Vagina (tissue), 2 donors: ENCODE measurements at regions not wholly inside any gene's neighbourhood (a gene's known extent, or its start where the extent isn't known, plus 50 kb on each side); places are given as distances from the start of the nearest gene placed in this dataset.

Experiments used
- DNase-seq, 2 donors: peaks; one replicate each; pipeline ENCODE4 v3.0.0-alpha.2; 2017; ENCODE audit errors: extremely low spot score in 2 of 2
- H3K27ac ChIP-seq: fragments of 200-600 bp; sonication (generic); one replicate; pipeline ENCODE4 v1.5.1; 2019
- H3K27me3 ChIP-seq: fragments of 200-600 bp; sonication (generic); one replicate; pipeline ENCODE4 v1.5.1; 2019
- H3K36me3 ChIP-seq, 2 donors: fragments of 200-600 bp; sonication (generic); one replicate each; pipeline ENCODE4 v1.5.1; 2017 to 2019
- H3K4me1 ChIP-seq: fragments of 200-600 bp; sonication (generic); one replicate; pipeline ENCODE4 v1.5.1; 2019
- H3K4me3 ChIP-seq, 2 donors: fragments of 200-600 bp; sonication (generic); 1 replicate in 1 of 2; 2 replicates in 1 of 2; pipeline ENCODE4 v1.5.1; 2016 to 2019
- H3K9me3 ChIP-seq: fragments of 200-600 bp; sonication (generic); one replicate; pipeline ENCODE4 v1.5.1; 2019
- POLR2A ChIP-seq, 2 donors: fragments of 450-650 bp; IDR thresholded peaks; one replicate each; pipeline ENCODE4 v1.6.1; 2017; ENCODE audit warnings: antibody characterized with exemption in 2 of 2, mild to moderate bottlenecking in 2 of 2, moderate library complexity in 2 of 2
- POLR2AphosphoS5 ChIP-seq, 2 donors: sonication (generic); formaldehyde crosslinking; IDR thresholded peaks; one replicate each; pipeline ENCODE4 v1.9.0; 2017; ENCODE audit warnings: antibody characterized with exemption in 2 of 2, mild to moderate bottlenecking in 2 of 2, low read depth in 1 of 2; ENCODE audit not compliant: insufficient read depth in 1 of 2
- intact Hi-C: fragments of 100-400 bp; cut with DNase I; formaldehyde crosslinking; loops from one replicate; pipeline ENCODE4 v1.15.1; 2023
- TF ChIP-seq, protein P1 (sequence below), 3 experiments: fragments of 450-650 bp in 2 of 3; fragments of 200-600 bp in 1 of 3; sonication (generic) in 1 of 3; IDR thresholded peaks; one replicate each; pipeline ENCODE4 v1.5.1; 2017 to 2019; ENCODE audit warnings: antibody characterized with exemption in 3 of 3, mild to moderate bottlenecking in 2 of 3, moderate library complexity in 2 of 3

DNA sequence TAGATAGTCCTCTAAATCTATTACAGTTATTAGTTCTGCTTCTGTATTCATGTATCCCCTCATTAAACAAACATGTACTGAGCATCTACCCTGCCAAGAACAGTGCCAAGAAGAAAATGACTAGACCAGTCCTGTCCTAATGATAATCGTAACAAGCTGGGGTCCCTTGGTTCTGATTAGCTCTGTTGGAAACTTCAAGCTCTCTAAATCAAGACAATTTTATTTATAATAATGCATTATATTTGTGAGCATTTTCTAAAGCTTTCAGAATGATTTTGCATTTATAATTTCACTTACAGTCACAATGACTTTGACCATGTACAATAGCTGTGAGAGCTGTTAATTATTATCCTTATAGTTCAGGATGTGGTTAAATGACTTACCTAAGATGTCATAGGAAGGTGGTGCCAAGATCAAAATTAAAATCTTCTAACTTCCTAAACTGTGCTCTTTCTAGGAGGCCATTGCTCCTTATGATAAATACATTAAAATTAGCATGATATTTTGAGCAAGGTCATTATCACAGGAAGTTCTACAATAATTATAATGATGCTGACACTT, 336.5 kb upstream of the SLC39A10 start:
- TF ChIP-seq, protein P1, sequence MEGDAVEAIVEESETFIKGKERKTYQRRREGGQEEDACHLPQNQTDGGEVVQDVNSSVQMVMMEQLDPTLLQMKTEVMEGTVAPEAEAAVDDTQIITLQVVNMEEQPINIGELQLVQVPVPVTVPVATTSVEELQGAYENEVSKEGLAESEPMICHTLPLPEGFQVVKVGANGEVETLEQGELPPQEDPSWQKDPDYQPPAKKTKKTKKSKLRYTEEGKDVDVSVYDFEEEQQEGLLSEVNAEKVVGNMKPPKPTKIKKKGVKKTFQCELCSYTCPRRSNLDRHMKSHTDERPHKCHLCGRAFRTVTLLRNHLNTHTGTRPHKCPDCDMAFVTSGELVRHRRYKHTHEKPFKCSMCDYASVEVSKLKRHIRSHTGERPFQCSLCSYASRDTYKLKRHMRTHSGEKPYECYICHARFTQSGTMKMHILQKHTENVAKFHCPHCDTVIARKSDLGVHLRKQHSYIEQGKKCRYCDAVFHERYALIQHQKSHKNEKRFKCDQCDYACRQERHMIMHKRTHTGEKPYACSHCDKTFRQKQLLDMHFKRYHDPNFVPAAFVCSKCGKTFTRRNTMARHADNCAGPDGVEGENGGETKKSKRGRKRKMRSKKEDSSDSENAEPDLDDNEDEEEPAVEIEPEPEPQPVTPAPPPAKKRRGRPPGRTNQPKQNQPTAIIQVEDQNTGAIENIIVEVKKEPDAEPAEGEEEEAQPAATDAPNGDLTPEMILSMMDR (IDR thresholded peaks at IDR 0.05): no peak
- no peak for TF ChIP-seq POLR2A (IDR thresholded peaks at IDR 0.05)
- TF ChIP-seq POLR2AphosphoS5 (IDR thresholded peaks at IDR 0.05; ENCODE audit: insufficient read depth in 1 of 2, low read depth in 1 of 2): no peak
- intact Hi-C loops: no loop called here

GRCh38 chr2:195319548-195320412, 337.2 kb upstream of the SLC39A10 start:
- no peak for DNase-seq
- no peaks in the 10 kb centered on the region for H3K36me3 ChIP-seq
- no peaks in the 10 kb centered on the region for H3K9me3 ChIP-seq
- no peak for TF ChIP-seq POLR2AphosphoS5 (IDR thresholded peaks at IDR 0.05; ENCODE audit: insufficient read depth in 1 of 2, low read depth in 1 of 2)
- TF ChIP-seq, protein P1 (IDR thresholded peaks at IDR 0.05): no peak
- no peak for TF ChIP-seq POLR2A (IDR thresholded peaks at IDR 0.05)
- no peak overlapping the region for H3K4me3 ChIP-seq
- H3K27ac ChIP-seq: no peak overlapping the region
- no peaks in the 10 kb centered on the region for H3K27me3 ChIP-seq
- no peaks in the 10 kb centered on the region for H3K4me1 ChIP-seq
- intact Hi-C loops: no loop called here

More for the DNA sequence above, 336.5 kb upstream of the SLC39A10 start:
- Histone ChIP-seq H3K4me1 (no peaks in the 10 kb centered on the region), H3K9me3 (no peaks in the 10 kb centered on the region), H3K4me3 (no peak overlapping the region), H3K27ac (no peak overlapping the region), H3K36me3 (no peaks in the 10 kb centered on the region), H3K27me3 (no peaks in the 10 kb centered on the region)
- no peak for DNase-seq

GRCh38 chr2:195319112-195319460, 337.9 kb upstream of the SLC39A10 start:
- TF ChIP-seq POLR2A (IDR thresholded peaks at IDR 0.05) (no peak), POLR2AphosphoS5 (IDR thresholded peaks at IDR 0.05; ENCODE audit: insufficient read depth in 1 of 2, low read depth in 1 of 2) (no peak)
- TF ChIP-seq, protein P1 (IDR thresholded peaks at IDR 0.05): no peak
- H3K9me3 ChIP-seq: no peaks in the 10 kb centered on the region
- no peak overlapping the region for H3K27ac ChIP-seq
- H3K4me3 ChIP-seq: no peak overlapping the region
- intact Hi-C loops: no loop called here
- H3K27me3 ChIP-seq: no peaks in the 10 kb centered on the region
- no peaks in the 10 kb centered on the region for H3K4me1 ChIP-seq
- no peak for DNase-seq
- H3K36me3 ChIP-seq: no peaks in the 10 kb centered on the region

- no peak overlapping the region for H3K27ac ChIP-seq
- TF ChIP-seq, protein P1 (IDR thresholded peaks at IDR 0.05): peak in 1 of 3 experiments; percentile 33
- TF ChIP-seq POLR2A (IDR thresholded peaks at IDR 0.05): no peak
- TF ChIP-seq POLR2AphosphoS5 (IDR thresholded peaks at IDR 0.05; ENCODE audit: insufficient read depth in 1 of 2, low read depth in 1 of 2): no peak
- H3K27me3 ChIP-seq: no peaks in the 10 kb centered on the region
- intact Hi-C loops: no loop called here
- no peak overlapping the region for H3K4me3 ChIP-seq
- no peak for DNase-seq
- H3K4me1 ChIP-seq: no peaks in the 10 kb centered on the region
- H3K9me3 ChIP-seq: no peaks in the 10 kb centered on the region
- H3K36me3 ChIP-seq: no peaks in the 10 kb centered on the region
These were observed 338.4 kb upstream of the SLC39A10 start for GRCh38 chr2:195318440-195319111.
